GM12873 (cell line): ENCODE measurements at regions not wholly inside any gene's neighbourhood (a gene's known extent, or its start where the extent isn't known, plus 50 kb on each side); places are given as distances from the start of the nearest gene placed in this dataset.

Source experiments
- TF ChIP-seq, protein P1 (sequence below): IDR thresholded peaks from 2 replicates; pipeline ENCODE4 v1.5.1; 2012; ENCODE audit warnings: low read depth, mild to moderate bottlenecking, moderate library complexity, low read length, control low read depth; ENCODE audit not compliant: insufficient read depth; ENCODE audit errors: missing control alignments

GRCh38 chr14:98371141-98371540 is 900.9 kb downstream of the BCL11B start:
- TF ChIP-seq, protein P1, sequence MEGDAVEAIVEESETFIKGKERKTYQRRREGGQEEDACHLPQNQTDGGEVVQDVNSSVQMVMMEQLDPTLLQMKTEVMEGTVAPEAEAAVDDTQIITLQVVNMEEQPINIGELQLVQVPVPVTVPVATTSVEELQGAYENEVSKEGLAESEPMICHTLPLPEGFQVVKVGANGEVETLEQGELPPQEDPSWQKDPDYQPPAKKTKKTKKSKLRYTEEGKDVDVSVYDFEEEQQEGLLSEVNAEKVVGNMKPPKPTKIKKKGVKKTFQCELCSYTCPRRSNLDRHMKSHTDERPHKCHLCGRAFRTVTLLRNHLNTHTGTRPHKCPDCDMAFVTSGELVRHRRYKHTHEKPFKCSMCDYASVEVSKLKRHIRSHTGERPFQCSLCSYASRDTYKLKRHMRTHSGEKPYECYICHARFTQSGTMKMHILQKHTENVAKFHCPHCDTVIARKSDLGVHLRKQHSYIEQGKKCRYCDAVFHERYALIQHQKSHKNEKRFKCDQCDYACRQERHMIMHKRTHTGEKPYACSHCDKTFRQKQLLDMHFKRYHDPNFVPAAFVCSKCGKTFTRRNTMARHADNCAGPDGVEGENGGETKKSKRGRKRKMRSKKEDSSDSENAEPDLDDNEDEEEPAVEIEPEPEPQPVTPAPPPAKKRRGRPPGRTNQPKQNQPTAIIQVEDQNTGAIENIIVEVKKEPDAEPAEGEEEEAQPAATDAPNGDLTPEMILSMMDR: no peak

DNA sequence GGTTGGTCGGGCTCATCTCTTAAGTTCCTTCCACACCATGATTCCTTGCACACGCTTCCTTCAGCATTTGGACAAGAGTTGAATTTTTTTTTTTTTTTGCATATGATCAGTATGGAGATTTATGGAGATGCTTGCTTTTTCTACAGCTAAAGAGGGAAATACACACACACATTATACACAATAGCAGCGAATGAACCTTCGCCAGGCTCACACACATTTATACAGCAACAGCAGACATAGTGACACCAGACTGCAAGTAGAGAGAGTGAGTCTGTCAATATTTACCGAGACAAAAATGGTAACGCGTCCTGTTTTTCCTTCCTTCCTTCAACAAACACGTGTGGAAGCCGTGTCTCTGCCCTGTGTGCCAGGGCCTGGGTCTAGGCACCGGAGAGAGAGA is 897.9 kb downstream of the BCL11B start:
- TF ChIP-seq, protein P1: no peak

- TF ChIP-seq, protein P1: no peak
These were observed 896.4 kb downstream of the BCL11B start for GRCh38 chr14:98375566-98375965.

DNA sequence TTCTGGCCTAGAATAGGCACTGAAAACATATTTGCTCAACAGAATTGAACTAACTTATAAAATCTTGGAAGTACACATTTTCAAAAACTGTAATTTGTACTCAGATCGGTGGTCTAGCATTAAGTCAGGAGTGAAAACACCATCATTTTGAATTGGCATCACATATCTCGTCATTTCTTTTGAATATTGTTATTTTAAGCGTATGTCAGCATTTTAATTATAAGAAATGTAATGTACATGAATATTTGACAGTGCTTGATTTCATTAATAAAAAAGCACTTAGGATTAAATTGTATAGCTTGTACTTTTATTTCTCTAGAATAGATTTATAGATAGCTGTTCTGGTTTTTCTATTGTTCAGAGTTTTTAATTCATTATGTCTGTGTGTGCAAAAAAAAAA is 892.2 kb downstream of the BCL11B start:
- TF ChIP-seq, protein P1: no peak

DNA sequence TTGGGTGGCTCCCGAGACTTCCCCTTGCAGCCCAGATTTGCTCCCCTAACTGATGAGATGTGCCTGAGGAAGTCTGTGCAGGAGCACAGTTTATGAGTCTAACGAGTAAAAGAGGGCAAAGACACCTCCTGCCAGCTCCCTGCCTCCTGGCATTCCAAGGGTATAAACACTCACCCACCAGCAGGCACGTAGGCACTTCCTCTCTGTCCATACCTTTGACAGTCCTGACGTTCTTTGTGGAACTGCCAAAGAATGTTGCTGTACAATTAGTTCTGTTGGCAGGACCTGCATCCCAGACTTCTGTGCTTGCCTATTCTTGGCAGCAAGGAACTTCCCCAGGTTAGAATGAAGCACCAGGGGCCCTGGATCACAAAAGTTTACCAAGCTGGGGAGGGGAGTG is 889.3 kb downstream of the BCL11B start:
- TF ChIP-seq, protein P1: no peak

- TF ChIP-seq, protein P1: no peak
These were observed 886.1 kb downstream of the BCL11B start for GRCh38 chr14:98385851-98386250.

GRCh38 chr14:98391061-98391460 is 880.9 kb downstream of the BCL11B start:
- TF ChIP-seq, protein P1: no peak
